ENCODE measurements at regions not wholly inside any gene's neighbourhood (a gene's known extent, or its start where the extent isn't known, plus 50 kb on each side); places are given as distances from the start of the nearest gene placed in this dataset.

GRCh38 chr1:221023482-221023881 is 144.2 kb downstream of the HLX start:
- no TSS peak for BruUV-seq (replicated peaks)
- DNase-seq (ENCODE audit: low spot score), result no peak
- TF ChIP-seq RELA (CRISPR knock-in tag; IDR thresholded peaks at IDR 0.05), result no peak
- no peak for TF ChIP-seq ZFX (CRISPR knock-in tag; IDR thresholded peaks at IDR 0.05; ENCODE audit: low read depth)
- no peak for TF ChIP-seq NCOR1 (IDR thresholded peaks at IDR 0.05; ENCODE audit: borderline replicate concordance, low read length)
- TF ChIP-seq TCF12 (IDR thresholded peaks at IDR 0.05), result no peak
- TF ChIP-seq TCF12 (CRISPR knock-in tag; IDR thresholded peaks at IDR 0.05), result no peak
- no peak for TF ChIP-seq MTA3 (CRISPR knock-in tag; IDR thresholded peaks at IDR 0.05)
- TF ChIP-seq MAFF (IDR thresholded peaks at IDR 0.05; ENCODE audit: low read depth, low read length), result peak; percentile 53; the same call in 1 of the 2 replicates
- no peak for TF ChIP-seq ZNF773 (CRISPR knock-in tag; IDR thresholded peaks at IDR 0.05; ENCODE audit: borderline replicate concordance)
- TF ChIP-seq ATAD3A (CRISPR knock-in tag; IDR thresholded peaks at IDR 0.05), result no peak
- TF ChIP-seq ZFP82 (CRISPR knock-in tag; IDR thresholded peaks at IDR 0.05; ENCODE audit: borderline replicate concordance), result no peak
- peak; percentile 54 to 82 for TF ChIP-seq MAFK (conservative IDR thresholded peaks at IDR 0.05 in 1 of 2, IDR thresholded peaks at IDR 0.05 in 1 of 2; ENCODE audit: low read length in 2 of 2)
- no peak for TF ChIP-seq CBX1 (IDR thresholded peaks at IDR 0.05; ENCODE audit: low read depth)
- TF ChIP-seq ZNF891 (CRISPR knock-in tag; IDR thresholded peaks at IDR 0.05), result no peak
- TF ChIP-seq ZNF30 (CRISPR knock-in tag; IDR thresholded peaks at IDR 0.05), result no peak
- TF ChIP-seq ISX (CRISPR knock-in tag; conservative IDR thresholded peaks at IDR 0.05), result no peak
- H3K4me1 ChIP-seq (ENCODE audit: insufficient read depth, low read length), result no peaks in the 10 kb centered on the region
- no peak overlapping the region for H2AFZ ChIP-seq (ENCODE audit: low read length)
- ChIA-PET CTCF (ENCODE audit: low intra/inter-chr PET ratio, low total read pairs) (no interaction called here), POLR2A (no interaction called here)
- H3K4me3 ChIP-seq (replicated peaks in 1 of 3; ENCODE audit: insufficient read depth in 1 of 3, low read depth in 2 of 3, low read length in 3 of 3), result no peak overlapping the region
- intact Hi-C loops (cut with micrococcal nuclease; ENCODE audit: unreplicated experiment) (no loop called here), in situ Hi-C loops (cut with HindIII; ENCODE audit: extremely low pct_ligation_motif_present, low pct_unique_long_range_greater_than_20kb) (no loop called here)
- H3K4me2 ChIP-seq (ENCODE audit: low read depth, low read length), result no peak overlapping the region
- WGBS (ENCODE audit: low lambda C conversion rate), result 19% methylated on average over 5 of the region's 5 CpGs
- no peak for FAIRE-seq
- no peaks in the 10 kb centered on the region for H3K79me2 ChIP-seq (ENCODE audit: insufficient read depth, low read length)
- no peaks in the 10 kb centered on the region; a peak in 1 of 5 replicates for H3K27me3 ChIP-seq (ENCODE audit: control insufficient read depth in 1 of 2, insufficient read depth in 2 of 2, low read length in 2 of 2)
- no peak for ATAC-seq
- H3K36me3 ChIP-seq (replicated peaks in 1 of 2; ENCODE audit: control insufficient read depth in 1 of 2, insufficient read depth in 2 of 2, low read length in 2 of 2), result no peaks in the 10 kb centered on the region
- H3K27ac ChIP-seq (ENCODE audit: extremely low read length, insufficient read depth, low read length), result no peak overlapping the region
- no peaks in the 10 kb centered on the region for H3K9me3 ChIP-seq (ENCODE audit: low read length)
- H4K20me1 ChIP-seq (ENCODE audit: insufficient read depth, low read length), result no peaks in the 10 kb centered on the region
- H3K9ac ChIP-seq (ENCODE audit: insufficient read depth, low read depth, low read length), result no peak overlapping the region

All from HepG2 (cell line).